ENCODE measurements at regions not wholly inside any gene's neighbourhood (a gene's known extent, or its start where the extent isn't known, plus 50 kb on each side); places are given as distances from the start of the nearest gene placed in this dataset.

DNA sequence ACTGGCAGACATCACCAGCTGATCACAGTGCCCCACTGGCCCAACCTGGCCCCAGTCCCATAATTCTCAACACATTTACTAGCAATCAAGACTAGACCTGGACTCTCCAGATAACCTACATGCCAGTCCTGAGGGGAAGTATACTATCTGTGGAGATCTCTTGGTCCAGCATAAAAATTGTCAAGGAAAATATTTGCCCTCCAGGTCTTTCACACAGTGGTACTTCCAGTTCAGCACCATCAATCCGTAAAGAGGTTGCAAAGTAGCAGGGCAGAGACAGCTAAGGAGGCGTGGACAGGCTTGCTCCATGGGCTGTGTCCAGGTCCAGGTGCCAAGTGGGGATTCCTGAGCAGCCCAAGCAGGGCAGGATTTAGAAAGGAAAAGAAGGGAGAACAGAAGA, 143.6 kb upstream of the BACE2 start:
- TF ChIP-seq EZH2phosphoT487 (IDR thresholded peaks at IDR 0.05; ENCODE audit: insufficient read depth, low read depth) (no peak), EZH2 (IDR thresholded peaks at IDR 0.05; ENCODE audit: insufficient read depth, poor library complexity, severe bottlenecking) (no peak)

Measured in GM23248 (cell line).